Tibial nerve (tissue), 4 donors: ENCODE measurements at regions not wholly inside any gene's neighbourhood (a gene's known extent, or its start where the extent isn't known, plus 50 kb on each side); places are given as distances from the start of the nearest gene placed in this dataset.

Experiments
- DNase-seq, 2 donors: peaks; one replicate each; pipeline ENCODE4 v3.0.0-alpha.2; 2019; ENCODE audit warnings: low spot score in 2 of 2
- H3K27ac ChIP-seq, 4 donors: fragments of 200-600 bp; sonication (generic) in 3 of 4; one replicate each; pipeline ENCODE4 v1.5.1; 2017 to 2019; ENCODE audit warnings: mild to moderate bottlenecking in 1 of 4
- H3K27me3 ChIP-seq, 2 donors: fragments of 200-600 bp; sonication (generic) in 1 of 2; one replicate each; pipeline versions ENCODE4 v1.5.1 to v1.6.0; 2017 to 2019
- H3K36me3 ChIP-seq, 3 donors: fragments of 200-600 bp; sonication (generic); one replicate each; pipeline ENCODE4 v1.5.1; 2018 to 2019
- H3K4me1 ChIP-seq, 4 donors: fragments of 200-600 bp; sonication (generic) in 3 of 4; one replicate each; pipeline ENCODE4 v1.5.1; 2017 to 2019
- H3K4me3 ChIP-seq, 4 donors: fragments of 200-600 bp; sonication (generic) in 3 of 4; one replicate each; pipeline ENCODE4 v1.5.1; 2017 to 2019; ENCODE audit warnings: mild to moderate bottlenecking in 1 of 4, moderate library complexity in 1 of 4
- H3K9me3 ChIP-seq, 4 donors: fragments of 200-600 bp; sonication (generic) in 3 of 4; one replicate each; pipeline ENCODE4 v1.5.1; 2017 to 2019
- CTCF ChIP-seq, 5 experiments: fragments of 200-600 bp in 3 of 5; fragments of 450-650 bp in 2 of 5; sonication (generic) in 3 of 5; IDR thresholded peaks; one replicate each; pipeline ENCODE4 v1.5.1; 2016 to 2019; ENCODE audit warnings: antibody characterized with exemption in 5 of 5, mild to moderate bottlenecking in 3 of 5, moderate library complexity in 2 of 5
- EP300 ChIP-seq, 2 donors: sonication (generic); formaldehyde crosslinking; IDR thresholded peaks; one replicate each; pipeline ENCODE4 v1.6.1; 2017; ENCODE audit warnings: antibody characterized with exemption in 2 of 2, mild to moderate bottlenecking in 1 of 2
- POLR2A ChIP-seq, 2 donors: fragments of 450-650 bp; IDR thresholded peaks; one replicate each; pipeline ENCODE4 v1.6.1; 2017; ENCODE audit warnings: antibody characterized with exemption in 2 of 2, mild to moderate bottlenecking in 2 of 2, moderate library complexity in 2 of 2
- WGBS, 2 donors: methylation state at CpG; one replicate each; pipeline ENCODE4 v1.1.5; 2018; 5-methylcytosine and 5-hydroxymethylcytosine counted together

GRCh38 chr2:175432021-175432420 lies 250.5 kb upstream of the ATP5MC3 start:
- Histone ChIP-seq H3K4me3 (no peak overlapping the region), H3K27me3 (no peaks in the 10 kb centered on the region), H3K36me3 (no peaks in the 10 kb centered on the region), H3K4me1 (no peaks in the 10 kb centered on the region), H3K9me3 (peaks cover 0 to 17% (median 0%) of the 10 kb centered on the region in 4 donors), H3K27ac (no peak overlapping the region)
- TF ChIP-seq CTCF (IDR thresholded peaks at IDR 0.05) (no peak), EP300 (IDR thresholded peaks at IDR 0.05) (no peak), POLR2A (IDR thresholded peaks at IDR 0.05) (no peak)
- 25 to 38% methylated on average over 5 of the region's 5 CpGs for WGBS, 2 donors
- no peak for DNase-seq

GRCh38 chr2:175431101-175431946 lies 249.8 kb upstream of the ATP5MC3 start:
- Histone ChIP-seq H3K27me3 (no peaks in the 10 kb centered on the region), H3K4me1 (no peaks in the 10 kb centered on the region), H3K36me3 (no peaks in the 10 kb centered on the region), H3K27ac (no peak overlapping the region), H3K4me3 (no peak overlapping the region), H3K9me3 (peaks cover 0 to 17% (median 0%) of the 10 kb centered on the region in 4 donors)
- no peak for TF ChIP-seq CTCF (IDR thresholded peaks at IDR 0.05)
- TF ChIP-seq EP300 (IDR thresholded peaks at IDR 0.05), result no peak
- TF ChIP-seq POLR2A (IDR thresholded peaks at IDR 0.05), result no peak
- no peak for DNase-seq
- 27 to 36% methylated on average over 4 of the region's 4 CpGs for WGBS, 2 donors

- Histone ChIP-seq H3K36me3 (no peaks in the 10 kb centered on the region), H3K27ac (no peak overlapping the region), H3K4me1 (no peaks in the 10 kb centered on the region), H3K9me3 (peaks cover 0 to 17% (median 0%) of the 10 kb centered on the region in 4 donors), H3K4me3 (no peak overlapping the region), H3K27me3 (no peaks in the 10 kb centered on the region)
- WGBS, 2 donors, result 50 to 57% methylated on average over 1 of the region's 1 CpG
- no peak for DNase-seq
- TF ChIP-seq EP300 (IDR thresholded peaks at IDR 0.05) (no peak), POLR2A (IDR thresholded peaks at IDR 0.05) (no peak), CTCF (IDR thresholded peaks at IDR 0.05) (no peak)
Observed at GRCh38 chr2:175430236-175430635, 248.7 kb upstream of the ATP5MC3 start.

GRCh38 chr2:175418224-175418835 lies 236.8 kb upstream of the ATP5MC3 start:
- H3K27me3 ChIP-seq, result no peaks in the 10 kb centered on the region
- TF ChIP-seq POLR2A (IDR thresholded peaks at IDR 0.05), result no peak
- TF ChIP-seq EP300 (IDR thresholded peaks at IDR 0.05), result no peak
- TF ChIP-seq CTCF (IDR thresholded peaks at IDR 0.05), result no peak
- no peak overlapping the region for H3K4me3 ChIP-seq
- no peak for DNase-seq
- WGBS, 2 donors, result 81 to 87% methylated on average over 8 of the region's 8 CpGs
- H3K9me3 ChIP-seq, result no peaks in the 10 kb centered on the region
- H3K36me3 ChIP-seq, result no peaks in the 10 kb centered on the region
- no peak overlapping the region for H3K27ac ChIP-seq
- no peaks in the 10 kb centered on the region for H3K4me1 ChIP-seq

GRCh38 chr2:175414882-175415487 lies 233.5 kb upstream of the ATP5MC3 start:
- Histone ChIP-seq H3K4me1 (no peaks in the 10 kb centered on the region), H3K36me3 (no peaks in the 10 kb centered on the region), H3K27me3 (no peaks in the 10 kb centered on the region), H3K27ac (no peak overlapping the region), H3K9me3 (no peaks in the 10 kb centered on the region), H3K4me3 (no peak overlapping the region)
- TF ChIP-seq CTCF (IDR thresholded peaks at IDR 0.05) (peak; percentile 26 to 51 (median 33)), EP300 (IDR thresholded peaks at IDR 0.05) (no peak), POLR2A (IDR thresholded peaks at IDR 0.05) (no peak)
- DNase-seq, result peak; percentile 14 to 67
- WGBS, 2 donors, result 30 to 36% methylated on average over 3 of the region's 3 CpGs
